Right lobe of liver (tissue), 6 donors: ENCODE measurements at regions not wholly inside any gene's neighbourhood (a gene's known extent, or its start where the extent isn't known, plus 50 kb on each side); places are given as distances from the start of the nearest gene placed in this dataset.
"Not testable (repeated sequence)": the region's sequence is repeated elsewhere in the genome, so short reads cannot be mapped to it uniquely, and the experiment has no call there.

Experiments
- ATAC-seq, 4 donors: fragments of 200-7000 bp; cut with Tn5 transposase; one replicate each; pipeline ENCODE4 v1.9.1; 2020; ENCODE audit warnings: mild to moderate bottlenecking in 4 of 4, moderate library complexity in 4 of 4
- DNase-seq, 3 donors: peaks; one replicate each; pipeline ENCODE4 v3.0.0-alpha.2; 2020
- H3K27ac ChIP-seq, 3 donors: fragments of 200-600 bp; one replicate each; pipeline ENCODE4 v1.8.0; 2022
- H3K27me3 ChIP-seq, 2 donors: fragments of 200-600 bp; one replicate each; pipeline ENCODE4 v1.8.0; 2022
- H3K36me3 ChIP-seq, 4 donors: fragments of 200-600 bp; sonication (generic) in 1 of 4; one replicate each; pipeline versions ENCODE4 v1.5.1 to v1.8.0; 2017 to 2022; ENCODE audit warnings: control low read depth in 1 of 4
- H3K4me1 ChIP-seq, 4 donors: fragments of 200-600 bp; sonication (generic) in 1 of 4; one replicate each; pipeline versions ENCODE4 v1.5.1 to v1.8.0; 2017 to 2022; ENCODE audit warnings: control low read depth in 1 of 4
- H3K4me3 ChIP-seq, 3 donors: fragments of 200-600 bp; one replicate each; pipeline ENCODE4 v1.8.0; 2022
- H3K9me3 ChIP-seq, 4 donors: fragments of 200-600 bp; sonication (generic) in 1 of 4; one replicate each; pipeline versions ENCODE4 v1.5.1 to v1.8.0; 2017 to 2022; ENCODE audit warnings: control low read depth in 1 of 4
- POLR2A ChIP-seq: fragments of 450-650 bp; IDR thresholded peaks from one replicate; pipeline ENCODE4 v1.6.1; 2017; ENCODE audit warnings: antibody characterized with exemption, mild to moderate bottlenecking
- WGBS: methylation state at CpG from one replicate; pipeline ENCODE4 v1.1.6; 2018; ENCODE audit warnings: low coverage, low lambda C conversion rate; ENCODE audit not compliant: insufficient coverage; ENCODE audit errors: missing lambda C conversion rate; 5-methylcytosine and 5-hydroxymethylcytosine counted together
- intact Hi-C, 2 donors: fragments of 100-400 bp; cut with DNase I; formaldehyde crosslinking; loops; one replicate each; pipeline versions ENCODE4 v1.11.2 to v1.14.1; 2022
- TF ChIP-seq, protein P1 (sequence below), 4 donors: fragments of 200-600 bp in 3 of 4; fragments of 450-650 bp in 1 of 4; IDR thresholded peaks; one replicate each; pipeline versions ENCODE4 v1.5.1 to v1.8.0; 2016 to 2022; ENCODE audit warnings: antibody characterized with exemption in 4 of 4, mild to moderate bottlenecking in 2 of 4
- donor health status: DM: no; HTN: yes; CAD: no.
- donor health status: DM: no; HTN: no; CAD: no.
- donor health status: DM: no; HTN: no; CAD: no.
- donor health status: DM: no; HTN: yes; CAD: no.
- donor health status: DM: no; HTN: yes; CAD: no.

DNA sequence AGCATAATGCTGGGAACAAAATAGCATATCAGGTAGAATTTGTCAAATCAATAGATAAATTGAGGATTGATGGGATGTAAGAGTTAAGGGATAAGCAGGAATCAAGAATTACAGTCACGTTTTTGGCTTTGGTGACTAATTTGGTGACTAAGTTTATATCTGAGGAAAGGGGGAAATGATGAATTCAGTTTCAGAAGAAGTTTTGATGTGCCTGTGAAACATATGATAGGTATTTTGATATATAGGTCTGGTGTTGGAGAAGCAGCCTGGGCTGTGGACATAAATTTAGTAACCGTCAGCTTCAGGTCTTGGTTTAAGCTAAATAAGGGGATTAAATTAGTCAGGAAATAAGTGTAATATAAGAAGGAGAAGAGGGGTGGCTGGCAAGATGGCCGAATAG, 79.0 kb upstream of the EDA2R start:
- no peak for TF ChIP-seq POLR2A
- TF ChIP-seq, protein P1, sequence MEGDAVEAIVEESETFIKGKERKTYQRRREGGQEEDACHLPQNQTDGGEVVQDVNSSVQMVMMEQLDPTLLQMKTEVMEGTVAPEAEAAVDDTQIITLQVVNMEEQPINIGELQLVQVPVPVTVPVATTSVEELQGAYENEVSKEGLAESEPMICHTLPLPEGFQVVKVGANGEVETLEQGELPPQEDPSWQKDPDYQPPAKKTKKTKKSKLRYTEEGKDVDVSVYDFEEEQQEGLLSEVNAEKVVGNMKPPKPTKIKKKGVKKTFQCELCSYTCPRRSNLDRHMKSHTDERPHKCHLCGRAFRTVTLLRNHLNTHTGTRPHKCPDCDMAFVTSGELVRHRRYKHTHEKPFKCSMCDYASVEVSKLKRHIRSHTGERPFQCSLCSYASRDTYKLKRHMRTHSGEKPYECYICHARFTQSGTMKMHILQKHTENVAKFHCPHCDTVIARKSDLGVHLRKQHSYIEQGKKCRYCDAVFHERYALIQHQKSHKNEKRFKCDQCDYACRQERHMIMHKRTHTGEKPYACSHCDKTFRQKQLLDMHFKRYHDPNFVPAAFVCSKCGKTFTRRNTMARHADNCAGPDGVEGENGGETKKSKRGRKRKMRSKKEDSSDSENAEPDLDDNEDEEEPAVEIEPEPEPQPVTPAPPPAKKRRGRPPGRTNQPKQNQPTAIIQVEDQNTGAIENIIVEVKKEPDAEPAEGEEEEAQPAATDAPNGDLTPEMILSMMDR (IDR thresholded peaks at IDR 0.05), result no peak
- Histone ChIP-seq H3K9me3 (no peaks in the 10 kb centered on the region), H3K27ac (no peak overlapping the region), H3K27me3 (no peaks in the 10 kb centered on the region), H3K36me3 (no peaks in the 10 kb centered on the region), H3K4me3 (no peak overlapping the region), H3K4me1 (no peaks in the 10 kb centered on the region)
- no peak for DNase-seq
- intact Hi-C loops, result no loop called here
- ATAC-seq, result no peak
- 20% methylated on average over 3 of the region's 3 CpGs for WGBS

DNA sequence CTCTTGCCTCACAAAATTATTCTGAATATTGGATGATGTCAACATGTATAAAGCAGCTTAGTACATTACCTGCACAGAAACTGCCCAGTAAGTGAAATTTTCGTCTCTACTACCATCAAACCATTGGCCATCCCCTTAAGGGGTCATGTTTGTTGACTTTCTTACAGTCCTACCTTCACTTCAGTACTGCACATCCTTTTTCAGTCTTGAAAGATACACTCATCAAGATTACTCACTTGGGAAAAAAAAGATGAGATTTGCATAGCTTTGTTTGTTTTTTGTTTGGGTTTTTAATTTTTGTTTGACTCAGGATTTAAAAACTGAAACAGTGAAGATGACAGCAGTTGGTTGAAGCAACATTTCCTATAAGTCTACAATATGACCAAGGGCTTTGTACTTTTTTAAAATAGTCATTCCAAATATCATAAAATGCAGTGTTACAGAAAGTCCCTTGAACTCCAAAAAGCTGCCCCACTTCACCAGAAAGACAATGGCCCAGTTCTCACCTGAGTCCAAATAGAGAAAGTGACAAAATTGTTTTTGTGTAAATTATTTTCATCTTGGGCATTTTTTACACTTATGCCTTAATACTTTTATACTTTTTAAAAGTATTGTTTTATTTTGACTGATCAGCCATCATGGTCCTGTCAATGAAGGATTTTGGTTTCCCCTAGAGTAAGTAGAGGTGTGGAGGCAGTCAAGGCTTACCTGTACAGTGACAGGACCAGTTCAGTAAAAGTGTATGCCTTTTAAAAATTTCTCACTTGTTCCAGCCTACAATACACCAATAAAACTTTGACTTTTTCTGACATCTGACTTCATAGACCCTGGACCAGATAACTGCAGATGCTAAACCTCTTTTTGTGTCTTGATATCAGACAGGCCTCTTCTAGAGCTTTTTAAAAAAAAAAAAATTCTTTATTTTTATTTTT, 59.7 kb upstream of the EDA2R start:
- TF ChIP-seq POLR2A, result no peak
- TF ChIP-seq, protein P1 (IDR thresholded peaks at IDR 0.05), result no peak
- peaks cover 0 to 5% of the 10 kb centered on the region in 2 donors for H3K27me3 ChIP-seq
- intact Hi-C loops, result no loop called here
- no peak overlapping the region for H3K27ac ChIP-seq
- H3K36me3 ChIP-seq, result no peaks in the 10 kb centered on the region
- no peak for DNase-seq
- ATAC-seq, result no peak
- no peak overlapping the region for H3K4me3 ChIP-seq
- H3K4me1 ChIP-seq, result no peaks in the 10 kb centered on the region
- 14% methylated on average over 1 of the region's 1 CpG for WGBS
- H3K9me3 ChIP-seq, result no peaks in the 10 kb centered on the region

DNA sequence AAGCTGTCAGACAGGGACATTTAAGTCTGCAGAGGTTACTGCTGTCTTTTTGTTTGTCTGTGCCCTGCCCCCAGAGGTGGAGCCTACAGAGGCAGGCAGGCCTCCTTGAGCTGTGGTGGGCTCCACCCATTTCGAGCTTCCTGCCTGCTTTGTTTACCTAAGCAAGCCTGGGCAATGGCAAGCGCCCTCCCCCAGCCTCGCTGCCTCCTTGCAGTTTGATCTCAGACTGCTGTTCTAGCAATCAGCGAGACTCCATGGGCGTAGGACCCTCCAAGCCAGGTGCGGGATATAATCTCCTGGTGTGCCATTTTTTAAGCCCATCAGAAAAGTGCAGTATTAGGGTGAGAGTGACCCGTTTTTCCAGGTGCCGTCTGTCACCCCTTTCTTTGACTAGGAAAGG, 53.6 kb upstream of the EDA2R start:
- H3K9me3 ChIP-seq, H3K4me1 ChIP-seq, H3K27ac ChIP-seq, ATAC-seq, H3K4me3 ChIP-seq, H3K36me3 ChIP-seq, DNase-seq, H3K27me3 ChIP-seq, intact Hi-C loops: not testable (repeated sequence)
- 53% methylated on average over 5 of the region's 8 CpGs for WGBS
